Glutamatergic neuron (in vitro differentiated cells): ENCODE measurements at regions not wholly inside any gene's neighbourhood (a gene's known extent, or its start where the extent isn't known, plus 50 kb on each side); places are given as distances from the start of the nearest gene placed in this dataset.

Experiments used
- DNase-seq: peaks from one replicate; pipeline ENCODE4 v3.0.0; 2022
- H3K27ac Mint-ChIP-seq: one replicate; pipeline ENCODE4 v1.8.0; 2020; ENCODE audit warnings: mild to moderate bottlenecking, mixed read lengths, inconsistent platforms; ENCODE audit not compliant: unreplicated experiment
- H3K27me3 Mint-ChIP-seq: one replicate; pipeline ENCODE4 v1.8.0; 2020; ENCODE audit warnings: mild to moderate bottlenecking, moderate library complexity, mixed read lengths, inconsistent platforms; ENCODE audit not compliant: unreplicated experiment
- H3K36me3 Mint-ChIP-seq: one replicate; pipeline ENCODE4 v1.8.0; 2020; ENCODE audit warnings: mild to moderate bottlenecking, mixed read lengths, inconsistent platforms; ENCODE audit not compliant: unreplicated experiment
- H3K4me1 Mint-ChIP-seq: one replicate; pipeline ENCODE4 v1.8.0; 2020; ENCODE audit warnings: mild to moderate bottlenecking, low read depth, mixed read lengths, inconsistent platforms; ENCODE audit not compliant: unreplicated experiment
- H3K4me3 Mint-ChIP-seq: one replicate; pipeline ENCODE4 v1.8.0; 2020; ENCODE audit warnings: mild to moderate bottlenecking, mixed read lengths, inconsistent platforms; ENCODE audit not compliant: unreplicated experiment
- H3K9me3 Mint-ChIP-seq: one replicate; pipeline ENCODE4 v1.8.0; 2020; ENCODE audit warnings: mild to moderate bottlenecking, moderate library complexity, mixed read lengths, inconsistent platforms; ENCODE audit not compliant: unreplicated experiment
- TF ChIP-seq, protein P1 (sequence below): fragments of 200-600 bp; sonication (generic); IDR thresholded peaks from one replicate; pipeline ENCODE4 v1.5.0; 2021; ENCODE audit not compliant: partially characterized antibody, unreplicated experiment

DNA sequence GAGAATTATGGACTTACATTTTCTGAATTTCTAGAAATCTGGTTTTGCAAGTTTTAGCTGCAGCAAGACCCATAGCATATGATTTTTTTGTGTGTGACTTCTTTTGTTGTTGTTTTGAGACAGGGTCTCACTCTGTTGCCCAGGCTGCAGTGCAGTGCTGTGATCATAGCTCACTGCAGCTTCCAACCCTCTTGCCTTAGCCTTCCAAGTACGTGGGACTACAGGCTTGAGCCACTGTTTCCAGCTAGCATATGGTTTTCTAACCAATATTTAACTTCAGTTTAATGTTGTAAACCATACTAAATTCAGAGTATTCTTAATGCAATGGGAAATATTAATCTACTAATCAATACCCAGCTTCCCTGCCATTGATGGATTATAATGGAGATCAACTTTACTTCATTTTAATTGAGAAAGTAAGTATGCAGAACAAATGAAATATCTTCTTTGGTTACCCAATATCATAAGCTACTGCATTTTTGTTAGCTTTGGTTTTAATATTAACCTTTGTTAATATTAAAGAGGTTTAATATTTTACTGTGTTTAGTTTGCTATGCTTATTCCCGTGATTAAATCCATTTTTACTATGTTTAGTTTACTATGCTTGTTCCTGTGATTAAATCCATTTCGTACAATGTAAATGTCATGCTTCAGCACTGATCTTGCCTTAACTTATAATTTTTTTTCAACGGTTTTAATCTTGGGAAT lies 273.4 kb upstream of the TMEFF2 start:
- TF ChIP-seq, protein P1, sequence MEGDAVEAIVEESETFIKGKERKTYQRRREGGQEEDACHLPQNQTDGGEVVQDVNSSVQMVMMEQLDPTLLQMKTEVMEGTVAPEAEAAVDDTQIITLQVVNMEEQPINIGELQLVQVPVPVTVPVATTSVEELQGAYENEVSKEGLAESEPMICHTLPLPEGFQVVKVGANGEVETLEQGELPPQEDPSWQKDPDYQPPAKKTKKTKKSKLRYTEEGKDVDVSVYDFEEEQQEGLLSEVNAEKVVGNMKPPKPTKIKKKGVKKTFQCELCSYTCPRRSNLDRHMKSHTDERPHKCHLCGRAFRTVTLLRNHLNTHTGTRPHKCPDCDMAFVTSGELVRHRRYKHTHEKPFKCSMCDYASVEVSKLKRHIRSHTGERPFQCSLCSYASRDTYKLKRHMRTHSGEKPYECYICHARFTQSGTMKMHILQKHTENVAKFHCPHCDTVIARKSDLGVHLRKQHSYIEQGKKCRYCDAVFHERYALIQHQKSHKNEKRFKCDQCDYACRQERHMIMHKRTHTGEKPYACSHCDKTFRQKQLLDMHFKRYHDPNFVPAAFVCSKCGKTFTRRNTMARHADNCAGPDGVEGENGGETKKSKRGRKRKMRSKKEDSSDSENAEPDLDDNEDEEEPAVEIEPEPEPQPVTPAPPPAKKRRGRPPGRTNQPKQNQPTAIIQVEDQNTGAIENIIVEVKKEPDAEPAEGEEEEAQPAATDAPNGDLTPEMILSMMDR: no peak
- no peaks in the 10 kb centered on the region for H3K27me3 Mint-ChIP-seq
- H3K9me3 Mint-ChIP-seq: no peaks in the 10 kb centered on the region

DNA sequence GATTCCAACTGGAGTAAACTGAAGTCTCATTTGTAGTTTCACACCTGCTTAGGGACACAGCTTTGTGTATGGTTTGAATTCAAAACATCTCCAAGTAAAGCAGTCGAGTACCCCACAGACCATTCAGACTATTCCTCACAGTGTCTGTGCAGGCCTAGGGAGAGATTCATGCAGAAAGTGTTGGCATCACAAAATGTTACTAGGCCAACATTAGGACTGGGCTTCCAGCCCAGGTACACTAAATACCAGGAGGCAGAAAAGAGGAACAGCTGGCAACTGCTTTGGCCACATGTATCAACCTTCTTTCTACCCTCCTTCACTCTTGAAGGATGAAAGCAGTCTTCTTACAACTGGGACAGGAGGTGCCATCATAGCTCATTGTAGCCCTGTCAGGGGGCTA lies 270.4 kb upstream of the TMEFF2 start:
- H3K9me3 Mint-ChIP-seq: no peaks in the 10 kb centered on the region
- TF ChIP-seq, protein P1: no peak
- no peaks in the 10 kb centered on the region for H3K27me3 Mint-ChIP-seq
- DNase-seq: no peak
- no peaks in the 10 kb centered on the region for H3K4me1 Mint-ChIP-seq
- no peaks in the 10 kb centered on the region for H3K36me3 Mint-ChIP-seq
- H3K4me3 Mint-ChIP-seq: no peak overlapping the region
- no peak overlapping the region for H3K27ac Mint-ChIP-seq

More for the DNA sequence above, 273.4 kb upstream of the TMEFF2 start:
- DNase-seq: no peak
- Mint-ChIP-seq H3K4me3 (no peak overlapping the region), H3K4me1 (no peaks in the 10 kb centered on the region), H3K27ac (no peak overlapping the region), H3K36me3 (no peaks in the 10 kb centered on the region)

DNA sequence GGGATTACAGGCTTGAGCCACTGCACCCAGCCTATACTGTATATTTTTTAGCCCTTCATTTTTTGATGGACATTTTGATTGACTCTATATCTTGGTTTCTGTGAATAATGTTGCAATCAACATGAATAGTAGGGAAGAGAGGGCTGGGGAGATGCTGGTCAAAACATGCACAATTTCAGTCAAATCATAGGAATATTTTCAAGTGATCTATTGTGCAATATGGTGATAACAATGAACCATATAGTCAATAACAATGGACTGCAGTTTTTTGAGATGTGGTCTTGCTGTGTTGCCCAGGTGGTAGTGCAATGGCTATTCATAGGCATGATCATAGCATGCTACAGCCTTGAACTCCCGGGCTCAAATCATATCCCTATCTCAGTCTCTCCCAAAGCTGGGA lies 264.7 kb upstream of the TMEFF2 start:
- H3K27ac Mint-ChIP-seq: no peak overlapping the region
- H3K4me1 Mint-ChIP-seq: no peaks in the 10 kb centered on the region
- no peaks in the 10 kb centered on the region for H3K36me3 Mint-ChIP-seq
- H3K9me3 Mint-ChIP-seq: no peaks in the 10 kb centered on the region
- DNase-seq: no peak
- TF ChIP-seq, protein P1: no peak
- H3K4me3 Mint-ChIP-seq: no peak overlapping the region
- no peaks in the 10 kb centered on the region for H3K27me3 Mint-ChIP-seq

DNA sequence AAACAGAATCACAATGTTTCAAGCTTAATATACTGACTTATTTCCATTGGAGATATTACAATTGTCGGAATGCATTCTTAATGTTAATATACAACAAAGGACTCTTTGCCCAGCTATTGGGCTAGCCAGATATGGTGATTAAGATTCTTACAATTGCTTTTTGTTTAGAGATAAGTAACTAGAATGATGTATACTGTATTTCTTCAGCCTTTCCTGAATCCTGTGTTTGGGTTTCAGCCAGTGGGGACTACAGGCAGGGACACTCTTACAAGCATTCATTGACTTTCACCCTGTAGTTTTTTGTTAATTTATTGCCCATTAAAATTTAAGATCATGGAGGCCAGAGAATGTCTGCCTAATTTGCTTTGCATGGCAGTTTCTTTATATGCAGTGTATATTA lies 254.1 kb upstream of the TMEFF2 start:
- Mint-ChIP-seq H3K27ac (no peak overlapping the region), H3K36me3 (no peaks in the 10 kb centered on the region), H3K9me3 (no peaks in the 10 kb centered on the region), H3K27me3 (peaks cover 1% of the 10 kb centered on the region), H3K4me1 (no peaks in the 10 kb centered on the region), H3K4me3 (no peak overlapping the region)
- DNase-seq: no peak
- TF ChIP-seq, protein P1: no peak

DNA sequence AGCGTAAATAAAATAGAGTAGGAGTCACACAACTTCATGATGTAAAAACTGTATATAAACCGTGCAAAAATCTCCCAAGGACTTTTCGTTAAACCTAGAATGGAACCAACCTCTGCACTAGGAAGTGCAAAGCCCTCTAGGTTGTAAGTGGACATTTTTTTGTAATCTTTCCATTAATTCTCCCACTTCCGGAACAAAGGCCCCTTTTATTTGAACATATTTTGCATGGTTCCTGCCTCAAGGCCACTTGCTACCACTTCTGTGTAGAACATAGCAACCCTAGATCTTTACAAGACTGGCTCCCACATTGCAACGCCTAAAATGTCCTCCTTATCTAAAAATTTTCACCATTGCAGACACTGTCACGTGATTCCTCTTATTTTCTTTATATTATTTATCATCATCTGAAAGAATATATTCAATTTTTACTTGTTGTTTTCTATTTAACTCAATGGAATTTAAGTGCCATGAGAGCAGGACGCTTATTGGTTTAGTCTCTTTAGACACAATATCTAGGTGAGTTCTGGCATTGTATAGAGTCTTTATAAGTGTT lies 249.6 kb upstream of the TMEFF2 start:
- no peaks in the 10 kb centered on the region for H3K36me3 Mint-ChIP-seq
- H3K9me3 Mint-ChIP-seq: no peaks in the 10 kb centered on the region
- no peak overlapping the region for H3K27ac Mint-ChIP-seq
- TF ChIP-seq, protein P1: no peak
- no peaks in the 10 kb centered on the region for H3K27me3 Mint-ChIP-seq
- no peaks in the 10 kb centered on the region for H3K4me1 Mint-ChIP-seq
- no peak overlapping the region for H3K4me3 Mint-ChIP-seq
- no peak for DNase-seq
